Activated T-cell treated with anti-CD3 and anti-CD28 coated beads, Interleukin-2, amount 50 U/mL, for 24 hours (primary cell): ENCODE measurements at regions not wholly inside any gene's neighbourhood (a gene's known extent, or its start where the extent isn't known, plus 50 kb on each side); places are given as distances from the start of the nearest gene placed in this dataset.

Experiments
- DNase-seq: peaks from one replicate; pipeline ENCODE4 v3.0.0-alpha.2; 2020
- H3K27ac Mint-ChIP-seq: 2 replicates; pipeline ENCODE4 v1.8.0; 2020; ENCODE audit warnings: mild to moderate bottlenecking, mixed read lengths
- H3K27me3 Mint-ChIP-seq: 2 replicates; pipeline ENCODE4 v1.8.0; 2020; ENCODE audit warnings: mixed read lengths
- H3K36me3 Mint-ChIP-seq: 2 replicates; pipeline ENCODE4 v1.8.0; 2020; ENCODE audit warnings: low read depth, mixed read lengths
- H3K4me1 Mint-ChIP-seq: 2 replicates; pipeline ENCODE4 v1.8.0; 2020; ENCODE audit warnings: low read depth, mixed read lengths
- H3K4me3 Mint-ChIP-seq: 2 replicates; pipeline ENCODE4 v1.8.0; 2020; ENCODE audit warnings: mild to moderate bottlenecking, moderate library complexity, mixed read lengths
- H3K9me3 Mint-ChIP-seq: 2 replicates; pipeline ENCODE4 v1.8.0; 2020; ENCODE audit warnings: mixed read lengths

- H3K4me3 Mint-ChIP-seq, result no peak overlapping the region
- H3K36me3 Mint-ChIP-seq, result no peaks in the 10 kb centered on the region
- no peaks in the 10 kb centered on the region for H3K27me3 Mint-ChIP-seq
- peaks cover 11% of the 10 kb centered on the region for H3K9me3 Mint-ChIP-seq
- H3K27ac Mint-ChIP-seq, result no peak overlapping the region
- DNase-seq, result no peak
- no peaks in the 10 kb centered on the region for H3K4me1 Mint-ChIP-seq
Measured at GRCh38 chr2:5868931-5869330, 176.7 kb downstream of the SOX11 start.

GRCh38 chr2:5869936-5870335 lies 177.8 kb downstream of the SOX11 start:
- no peaks in the 10 kb centered on the region for H3K4me1 Mint-ChIP-seq
- H3K9me3 Mint-ChIP-seq, result peaks cover 11% of the 10 kb centered on the region
- no peaks in the 10 kb centered on the region for H3K36me3 Mint-ChIP-seq
- H3K27ac Mint-ChIP-seq, result no peak overlapping the region
- H3K27me3 Mint-ChIP-seq, result no peaks in the 10 kb centered on the region
- no peak for DNase-seq
- no peak overlapping the region for H3K4me3 Mint-ChIP-seq

GRCh38 chr2:5877360-5877759 lies 185.2 kb downstream of the SOX11 start:
- peaks cover 8% of the 10 kb centered on the region for H3K9me3 Mint-ChIP-seq
- no peak for DNase-seq
- H3K36me3 Mint-ChIP-seq, result no peaks in the 10 kb centered on the region
- no peak overlapping the region for H3K27ac Mint-ChIP-seq
- no peak overlapping the region for H3K4me3 Mint-ChIP-seq
- no peaks in the 10 kb centered on the region for H3K4me1 Mint-ChIP-seq
- H3K27me3 Mint-ChIP-seq, result no peaks in the 10 kb centered on the region

- Mint-ChIP-seq H3K4me3 (no peak overlapping the region), H3K9me3 (peaks cover 8% of the 10 kb centered on the region), H3K27me3 (no peaks in the 10 kb centered on the region), H3K4me1 (no peaks in the 10 kb centered on the region), H3K36me3 (no peaks in the 10 kb centered on the region), H3K27ac (no peak overlapping the region)
- no peak for DNase-seq
Measured at GRCh38 chr2:5885451-5886173, 193.4 kb downstream of the SOX11 start.

- H3K4me3 Mint-ChIP-seq, result no peak overlapping the region
Measured at GRCh38 chr2:5886462-5886861, 194.3 kb downstream of the SOX11 start.

GRCh38 chr2:5888126-5888525 lies 195.9 kb downstream of the SOX11 start:
- H3K27ac Mint-ChIP-seq, result no peak overlapping the region
- no peaks in the 10 kb centered on the region for H3K36me3 Mint-ChIP-seq
- no peaks in the 10 kb centered on the region for H3K27me3 Mint-ChIP-seq
- DNase-seq, result no peak
- no peaks in the 10 kb centered on the region for H3K4me1 Mint-ChIP-seq
- no peak overlapping the region for H3K4me3 Mint-ChIP-seq
- peaks cover 11% of the 10 kb centered on the region for H3K9me3 Mint-ChIP-seq

More at GRCh38 chr2:5886462-5886861, 194.3 kb downstream of the SOX11 start:
- H3K27ac Mint-ChIP-seq, result no peak overlapping the region
- H3K4me1 Mint-ChIP-seq, result no peaks in the 10 kb centered on the region
- no peaks in the 10 kb centered on the region for H3K36me3 Mint-ChIP-seq
- H3K9me3 Mint-ChIP-seq, result peaks cover 8% of the 10 kb centered on the region
- H3K27me3 Mint-ChIP-seq, result no peaks in the 10 kb centered on the region
- no peak for DNase-seq

- no peak overlapping the region for H3K27ac Mint-ChIP-seq
- DNase-seq, result no peak
- H3K36me3 Mint-ChIP-seq, result no peaks in the 10 kb centered on the region
- peaks cover 11% of the 10 kb centered on the region for H3K9me3 Mint-ChIP-seq
- H3K4me3 Mint-ChIP-seq, result no peak overlapping the region
- H3K27me3 Mint-ChIP-seq, result no peaks in the 10 kb centered on the region
- no peaks in the 10 kb centered on the region for H3K4me1 Mint-ChIP-seq
Measured at GRCh38 chr2:5889519-5889918, 197.3 kb downstream of the SOX11 start.

- peaks cover 8% of the 10 kb centered on the region for H3K9me3 Mint-ChIP-seq
- H3K4me3 Mint-ChIP-seq, result no peak overlapping the region
- H3K27ac Mint-ChIP-seq, result no peak overlapping the region
- no peaks in the 10 kb centered on the region for H3K4me1 Mint-ChIP-seq
- DNase-seq, result no peak
- no peaks in the 10 kb centered on the region for H3K27me3 Mint-ChIP-seq
- no peaks in the 10 kb centered on the region for H3K36me3 Mint-ChIP-seq
Measured at GRCh38 chr2:5894355-5894754, 202.2 kb downstream of the SOX11 start.

- Mint-ChIP-seq H3K9me3 (peaks cover 6% of the 10 kb centered on the region), H3K4me1 (no peaks in the 10 kb centered on the region), H3K36me3 (no peaks in the 10 kb centered on the region), H3K27me3 (no peaks in the 10 kb centered on the region), H3K27ac (no peak overlapping the region), H3K4me3 (no peak overlapping the region)
- DNase-seq, result no peak
Measured at GRCh38 chr2:5895284-5895683, 203.1 kb downstream of the SOX11 start.

- Mint-ChIP-seq H3K9me3 (peaks cover 6% of the 10 kb centered on the region), H3K4me1 (no peaks in the 10 kb centered on the region), H3K4me3 (no peak overlapping the region), H3K36me3 (no peaks in the 10 kb centered on the region), H3K27me3 (no peaks in the 10 kb centered on the region), H3K27ac (no peak overlapping the region)
- no peak for DNase-seq
Measured at GRCh38 chr2:5897249-5897648, 205.1 kb downstream of the SOX11 start.

GRCh38 chr2:5898667-5899066 lies 206.5 kb downstream of the SOX11 start:
- peaks cover 3% of the 10 kb centered on the region for H3K9me3 Mint-ChIP-seq
- no peaks in the 10 kb centered on the region for H3K4me1 Mint-ChIP-seq
- H3K27ac Mint-ChIP-seq, result no peak overlapping the region
- no peak overlapping the region for H3K4me3 Mint-ChIP-seq
- no peak for DNase-seq
- no peaks in the 10 kb centered on the region for H3K36me3 Mint-ChIP-seq
- no peaks in the 10 kb centered on the region for H3K27me3 Mint-ChIP-seq

- Mint-ChIP-seq H3K4me3 (no peak overlapping the region), H3K36me3 (no peaks in the 10 kb centered on the region), H3K4me1 (no peaks in the 10 kb centered on the region), H3K9me3 (peaks cover 2% of the 10 kb centered on the region), H3K27ac (no peak overlapping the region), H3K27me3 (no peaks in the 10 kb centered on the region)
- DNase-seq, result no peak
Measured at GRCh38 chr2:5905661-5906060, 213.5 kb downstream of the SOX11 start.

GRCh38 chr2:5908071-5908470 lies 215.9 kb downstream of the SOX11 start:
- Mint-ChIP-seq H3K4me1 (no peaks in the 10 kb centered on the region), H3K36me3 (no peaks in the 10 kb centered on the region), H3K27me3 (no peaks in the 10 kb centered on the region), H3K9me3 (peaks cover 5% of the 10 kb centered on the region), H3K4me3 (no peak overlapping the region), H3K27ac (no peak overlapping the region)
- no peak for DNase-seq

GRCh38 chr2:5911718-5912117 lies 219.5 kb downstream of the SOX11 start:
- no peak for DNase-seq
- no peaks in the 10 kb centered on the region for H3K36me3 Mint-ChIP-seq
- peaks cover 7% of the 10 kb centered on the region for H3K9me3 Mint-ChIP-seq
- no peaks in the 10 kb centered on the region for H3K27me3 Mint-ChIP-seq
- H3K4me3 Mint-ChIP-seq, result no peak overlapping the region
- no peak overlapping the region for H3K27ac Mint-ChIP-seq
- no peaks in the 10 kb centered on the region for H3K4me1 Mint-ChIP-seq

- no peak for DNase-seq
- no peak overlapping the region for H3K27ac Mint-ChIP-seq
- H3K27me3 Mint-ChIP-seq, result no peaks in the 10 kb centered on the region
- H3K4me1 Mint-ChIP-seq, result no peaks in the 10 kb centered on the region
- H3K9me3 Mint-ChIP-seq, result peaks cover 15% of the 10 kb centered on the region
- H3K4me3 Mint-ChIP-seq, result no peak overlapping the region
- H3K36me3 Mint-ChIP-seq, result no peaks in the 10 kb centered on the region
Measured at GRCh38 chr2:5913711-5914395, 221.7 kb downstream of the SOX11 start.
